NB4 (cell line): ENCODE measurements at regions not wholly inside any gene's neighbourhood (a gene's known extent, or its start where the extent isn't known, plus 50 kb on each side); places are given as distances from the start of the nearest gene placed in this dataset.

Source experiments
- MYC ChIP-seq: IDR thresholded peaks from 2 replicates; pipeline ENCODE4 v1.6.1; 2011; ENCODE audit warnings: low read depth, low read length
- POLR2A ChIP-seq: IDR thresholded peaks from 2 replicates; pipeline ENCODE4 v1.6.1; 2011; ENCODE audit warnings: mild to moderate bottlenecking; ENCODE audit not compliant: insufficient read length; ENCODE audit errors: extremely low read depth
- TF ChIP-seq, protein P1 (sequence below): IDR thresholded peaks from one replicate; pipeline ENCODE4 v1.5.1; 2012; ENCODE audit warnings: low read depth, low read length
- TF ChIP-seq, protein P2 (sequence below): IDR thresholded peaks from 2 replicates; pipeline ENCODE4 v1.6.1; 2011; ENCODE audit warnings: low read depth, low read length

DNA sequence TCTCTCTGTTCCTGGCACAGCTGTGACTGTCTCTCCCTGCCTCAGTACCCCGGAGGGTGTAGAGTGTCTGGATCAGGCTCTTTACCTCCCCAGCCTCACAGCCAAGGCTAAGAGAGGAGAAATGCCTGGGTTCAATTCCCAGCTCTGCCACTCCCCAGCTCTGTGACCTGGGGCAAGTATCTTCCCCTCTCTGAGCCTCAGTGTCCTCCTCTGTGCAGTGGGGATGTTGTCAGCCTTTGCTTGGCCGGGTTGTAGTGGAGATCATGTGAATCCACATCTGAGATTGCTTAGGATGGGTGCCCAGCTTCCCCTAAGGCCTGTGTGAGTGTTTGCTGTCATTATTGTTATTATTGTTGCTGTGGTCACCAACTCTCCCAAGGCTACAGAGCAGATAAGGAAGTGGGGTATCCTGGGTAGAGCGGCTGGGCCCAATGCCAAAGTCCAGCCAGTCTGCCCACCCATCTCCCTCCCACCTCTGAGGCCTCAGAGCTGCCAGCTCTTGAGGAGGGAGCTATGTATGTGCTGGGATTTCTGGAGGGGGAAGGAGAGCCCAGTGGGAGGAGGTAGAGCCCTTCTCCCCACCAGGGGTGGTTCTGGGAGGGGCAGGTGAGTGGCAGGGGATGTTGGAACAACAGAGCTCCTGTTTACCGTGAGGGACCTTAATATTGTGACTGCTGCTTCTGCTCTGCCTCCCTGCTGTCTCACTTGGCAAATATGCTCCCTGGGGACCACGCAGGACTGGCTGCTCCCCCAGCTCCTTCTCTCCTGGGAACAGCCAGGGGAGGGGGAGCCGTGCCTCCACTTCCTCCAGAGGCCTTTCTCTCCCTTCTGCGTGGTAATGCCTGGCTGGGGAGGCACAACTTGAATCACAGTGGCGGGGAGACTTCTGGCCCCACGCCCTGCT is 170.5 kb downstream of the RPS24 start:
- TF ChIP-seq POLR2A = no peak
- TF ChIP-seq, protein P1, sequence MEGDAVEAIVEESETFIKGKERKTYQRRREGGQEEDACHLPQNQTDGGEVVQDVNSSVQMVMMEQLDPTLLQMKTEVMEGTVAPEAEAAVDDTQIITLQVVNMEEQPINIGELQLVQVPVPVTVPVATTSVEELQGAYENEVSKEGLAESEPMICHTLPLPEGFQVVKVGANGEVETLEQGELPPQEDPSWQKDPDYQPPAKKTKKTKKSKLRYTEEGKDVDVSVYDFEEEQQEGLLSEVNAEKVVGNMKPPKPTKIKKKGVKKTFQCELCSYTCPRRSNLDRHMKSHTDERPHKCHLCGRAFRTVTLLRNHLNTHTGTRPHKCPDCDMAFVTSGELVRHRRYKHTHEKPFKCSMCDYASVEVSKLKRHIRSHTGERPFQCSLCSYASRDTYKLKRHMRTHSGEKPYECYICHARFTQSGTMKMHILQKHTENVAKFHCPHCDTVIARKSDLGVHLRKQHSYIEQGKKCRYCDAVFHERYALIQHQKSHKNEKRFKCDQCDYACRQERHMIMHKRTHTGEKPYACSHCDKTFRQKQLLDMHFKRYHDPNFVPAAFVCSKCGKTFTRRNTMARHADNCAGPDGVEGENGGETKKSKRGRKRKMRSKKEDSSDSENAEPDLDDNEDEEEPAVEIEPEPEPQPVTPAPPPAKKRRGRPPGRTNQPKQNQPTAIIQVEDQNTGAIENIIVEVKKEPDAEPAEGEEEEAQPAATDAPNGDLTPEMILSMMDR = no peak
- TF ChIP-seq MYC = no peak
- TF ChIP-seq, protein P2, sequence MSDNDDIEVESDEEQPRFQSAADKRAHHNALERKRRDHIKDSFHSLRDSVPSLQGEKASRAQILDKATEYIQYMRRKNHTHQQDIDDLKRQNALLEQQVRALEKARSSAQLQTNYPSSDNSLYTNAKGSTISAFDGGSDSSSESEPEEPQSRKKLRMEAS = no peak
